ENCODE measurements at regions not wholly inside any gene's neighbourhood (a gene's known extent, or its start where the extent isn't known, plus 50 kb on each side); places are given as distances from the start of the nearest gene placed in this dataset.

GRCh38 chr1:29506678-29507225 is 270.4 kb downstream of the PTPRU start:
- no peak for DNase-seq (ENCODE audit: low spot score)
- in situ Hi-C loops (cut with HindIII; ENCODE audit: low sequenced_read_pairs) = no loop called here

- DNase-seq (ENCODE audit: low spot score) = no peak
- in situ Hi-C loops (cut with HindIII; ENCODE audit: low sequenced_read_pairs) = no loop called here
Observed at GRCh38 chr1:29505532-29506220, 269.4 kb downstream of the PTPRU start.

DNA sequence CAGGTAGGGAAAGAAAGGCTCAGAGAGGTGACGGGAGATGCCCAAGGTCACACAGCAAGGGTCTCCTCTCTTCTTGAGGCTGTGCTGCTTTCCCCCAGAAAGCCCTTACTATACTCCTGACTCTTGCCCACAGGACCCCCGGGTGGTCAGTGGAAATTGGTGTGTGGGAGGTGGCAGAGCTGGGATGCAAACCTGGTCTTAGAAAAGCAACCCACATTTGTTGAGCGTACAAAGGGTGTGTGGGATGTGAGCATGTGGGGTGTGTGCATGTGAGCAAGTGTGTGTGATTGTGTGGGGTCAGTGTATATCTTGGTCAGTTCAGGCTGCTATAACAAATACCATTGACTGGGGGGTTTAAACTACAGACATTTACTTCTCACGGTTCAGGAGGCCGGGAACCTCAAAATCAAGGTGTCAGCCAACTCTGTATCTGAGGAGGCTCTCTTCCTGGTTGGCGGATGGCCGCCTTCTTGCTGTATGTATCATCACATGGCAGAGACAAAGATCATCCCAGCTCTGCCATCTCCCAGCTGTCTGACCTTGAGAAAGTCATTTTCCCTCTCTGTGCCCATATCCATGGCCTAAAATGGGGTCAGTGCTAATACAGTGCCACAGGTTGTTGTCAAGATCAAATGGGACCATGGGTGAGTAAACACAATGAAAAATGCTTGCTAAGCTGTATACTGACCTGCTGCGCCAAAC is 268.5 kb downstream of the PTPRU start:
- in situ Hi-C loops (cut with HindIII; ENCODE audit: low sequenced_read_pairs) = no loop called here
- DNase-seq (ENCODE audit: low spot score) = no peak

GRCh38 chr1:29504196-29504595 is 267.9 kb downstream of the PTPRU start:
- DNase-seq (ENCODE audit: low spot score) = no peak
- in situ Hi-C loops (cut with HindIII; ENCODE audit: low sequenced_read_pairs) = no loop called here

GRCh38 chr1:29502911-29503840 is 266.9 kb downstream of the PTPRU start:
- DNase-seq (ENCODE audit: low spot score) = no peak
- in situ Hi-C loops (cut with HindIII; ENCODE audit: low sequenced_read_pairs) = no loop called here

DNA sequence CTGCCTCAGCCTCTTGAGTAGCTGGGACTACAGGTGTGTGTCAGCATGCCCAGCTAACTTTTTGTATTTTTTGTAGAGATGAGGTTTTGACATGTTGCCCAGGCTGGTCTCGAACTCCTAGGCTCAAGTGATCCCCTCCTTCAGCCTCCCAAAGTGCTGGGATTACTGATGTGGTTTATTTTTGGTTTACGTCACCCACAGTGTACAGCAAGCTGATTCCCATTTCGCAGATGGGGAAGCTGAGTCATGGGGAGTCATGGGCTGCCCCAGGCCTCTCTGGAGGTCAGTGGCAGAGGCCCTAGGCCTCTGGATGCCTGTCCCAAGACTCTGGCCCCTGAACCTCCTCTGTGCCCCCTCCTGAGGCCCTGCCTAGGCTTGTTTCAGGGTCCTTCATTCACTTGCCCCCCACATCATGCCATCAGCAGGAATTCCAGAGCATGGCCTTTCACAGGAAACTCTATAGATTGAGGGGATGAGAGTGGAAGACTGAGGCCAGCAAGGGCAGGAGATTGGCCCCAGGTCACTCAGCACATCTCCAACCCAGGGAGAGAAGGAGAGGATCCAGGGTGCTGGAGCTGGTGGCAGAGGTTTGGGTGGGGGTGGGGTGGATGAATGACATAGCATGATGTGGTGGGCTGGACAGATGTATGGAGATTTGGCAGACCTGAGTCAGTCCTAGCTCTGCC is 266.0 kb downstream of the PTPRU start:
- no peak for DNase-seq (ENCODE audit: low spot score)

DNA sequence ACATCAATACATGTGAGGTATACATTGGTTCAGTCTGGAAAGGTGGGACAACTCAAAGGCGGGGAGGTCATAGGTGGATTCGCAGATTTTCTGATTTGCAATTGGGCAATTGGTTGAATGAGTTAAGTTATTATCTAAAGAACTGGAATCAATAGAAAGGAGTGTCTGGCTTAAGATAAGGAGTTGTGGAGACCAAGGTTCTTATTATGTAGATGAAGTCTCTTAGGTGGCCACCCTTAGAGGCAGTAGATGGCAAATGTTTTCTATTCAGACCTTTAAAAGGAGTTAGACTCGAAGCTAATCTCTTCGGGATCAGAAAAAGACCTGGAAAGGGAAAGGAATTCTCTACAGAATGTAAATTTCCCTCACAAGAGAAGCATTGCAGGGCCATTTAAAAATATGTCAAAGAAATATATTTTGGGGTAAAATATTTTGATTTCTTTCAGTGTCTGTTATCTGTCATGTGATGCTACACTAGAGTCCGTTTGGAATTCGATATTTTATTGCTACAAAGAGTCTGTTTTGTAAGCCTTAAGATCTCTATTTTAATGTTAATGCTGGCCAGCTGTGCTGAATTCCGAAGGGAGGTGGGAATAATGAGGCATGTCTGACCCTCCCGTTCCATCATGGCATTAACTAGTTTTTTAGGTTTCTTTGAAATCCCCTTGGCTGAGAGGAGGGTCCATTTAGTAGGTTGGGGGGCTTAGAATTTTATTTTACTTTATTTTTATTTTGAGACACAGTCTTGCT is 265.1 kb downstream of the PTPRU start:
- in situ Hi-C loops (cut with HindIII; ENCODE audit: low sequenced_read_pairs) = no loop called here
- DNase-seq (ENCODE audit: low spot score) = no peak

More for the DNA sequence above, 266.0 kb downstream of the PTPRU start:
- in situ Hi-C loops (cut with HindIII; ENCODE audit: low sequenced_read_pairs) = no loop called here

DNA sequence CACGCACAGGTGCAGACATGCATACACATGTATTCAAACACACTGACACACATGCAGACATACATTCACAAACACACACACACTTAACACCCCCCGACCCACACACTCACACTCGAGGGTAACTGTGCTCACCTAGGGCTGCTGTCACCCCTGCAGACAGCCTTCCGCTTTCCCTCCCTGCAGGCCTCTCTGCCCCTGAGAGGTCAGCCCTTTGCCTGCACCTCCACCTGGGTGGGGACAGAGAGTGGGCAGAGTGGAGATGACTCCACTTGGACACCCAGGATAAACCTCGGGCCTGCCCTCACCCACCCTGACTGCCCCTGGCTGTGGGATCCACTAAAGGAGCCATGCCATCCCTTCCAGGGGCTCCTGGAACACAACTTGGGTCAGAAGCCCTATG is 264.3 kb downstream of the PTPRU start:
- in situ Hi-C loops (cut with HindIII; ENCODE audit: low sequenced_read_pairs) = no loop called here
- no peak for DNase-seq (ENCODE audit: low spot score)

DNA sequence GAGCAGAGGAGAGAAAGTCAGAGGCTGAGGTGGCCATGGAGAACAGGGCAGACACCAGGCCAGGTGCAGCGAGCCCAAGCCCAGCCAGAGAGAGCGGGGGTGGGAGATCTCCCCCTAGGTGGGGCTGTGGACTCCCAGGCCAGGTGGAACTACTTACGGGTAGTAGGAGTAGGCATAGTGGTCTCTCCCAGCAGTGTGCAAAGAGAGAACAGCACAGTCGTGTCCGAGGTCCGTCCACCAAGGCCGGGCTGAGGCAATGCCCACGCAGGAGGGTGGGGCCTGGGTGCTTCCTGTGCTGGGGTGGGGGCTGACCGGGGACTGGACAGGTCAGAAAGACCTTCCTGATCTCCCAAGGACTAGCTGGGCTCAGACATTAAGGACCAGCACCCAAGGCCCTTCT is 263.7 kb downstream of the PTPRU start:
- DNase-seq (ENCODE audit: low spot score) = no peak

GRCh38 chr1:29499104-29499650 is 262.9 kb downstream of the PTPRU start:
- DNase-seq (ENCODE audit: low spot score) = no peak
- in situ Hi-C loops (cut with HindIII; ENCODE audit: low sequenced_read_pairs) = no loop called here

More for the DNA sequence above, 263.7 kb downstream of the PTPRU start:
- in situ Hi-C loops (cut with HindIII; ENCODE audit: low sequenced_read_pairs) = no loop called here

- in situ Hi-C loops (cut with HindIII; ENCODE audit: low sequenced_read_pairs) = no loop called here
- no peak for DNase-seq (ENCODE audit: low spot score)
Observed at GRCh38 chr1:29498126-29499103, 262.1 kb downstream of the PTPRU start.

- no peak for DNase-seq (ENCODE audit: low spot score)
- in situ Hi-C loops (cut with HindIII; ENCODE audit: low sequenced_read_pairs) = no loop called here
Observed at GRCh38 chr1:29497395-29498125, 261.2 kb downstream of the PTPRU start.

DNA sequence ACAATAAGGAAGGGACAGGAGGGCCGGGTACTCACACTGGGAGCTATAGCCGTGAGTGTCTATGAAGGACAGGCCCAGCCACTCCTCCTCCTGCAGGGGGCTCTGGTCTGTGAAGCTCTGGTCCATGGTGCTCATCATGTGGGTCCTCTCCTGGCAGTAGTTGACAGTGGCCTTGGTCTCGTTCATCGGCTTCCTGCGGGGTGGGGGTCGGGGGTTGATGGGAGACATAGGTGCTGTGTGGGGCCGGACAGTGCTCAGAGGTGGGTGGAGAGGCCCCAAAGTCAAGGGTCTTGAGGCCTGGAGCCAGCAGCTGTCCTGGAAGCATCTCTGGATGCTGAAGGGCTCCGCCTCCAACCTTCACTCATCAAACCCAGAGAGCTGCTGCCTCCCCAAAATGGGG is 260.4 kb downstream of the PTPRU start:
- in situ Hi-C loops (cut with HindIII; ENCODE audit: low sequenced_read_pairs) = no loop called here
- no peak for DNase-seq (ENCODE audit: low spot score)

DNA sequence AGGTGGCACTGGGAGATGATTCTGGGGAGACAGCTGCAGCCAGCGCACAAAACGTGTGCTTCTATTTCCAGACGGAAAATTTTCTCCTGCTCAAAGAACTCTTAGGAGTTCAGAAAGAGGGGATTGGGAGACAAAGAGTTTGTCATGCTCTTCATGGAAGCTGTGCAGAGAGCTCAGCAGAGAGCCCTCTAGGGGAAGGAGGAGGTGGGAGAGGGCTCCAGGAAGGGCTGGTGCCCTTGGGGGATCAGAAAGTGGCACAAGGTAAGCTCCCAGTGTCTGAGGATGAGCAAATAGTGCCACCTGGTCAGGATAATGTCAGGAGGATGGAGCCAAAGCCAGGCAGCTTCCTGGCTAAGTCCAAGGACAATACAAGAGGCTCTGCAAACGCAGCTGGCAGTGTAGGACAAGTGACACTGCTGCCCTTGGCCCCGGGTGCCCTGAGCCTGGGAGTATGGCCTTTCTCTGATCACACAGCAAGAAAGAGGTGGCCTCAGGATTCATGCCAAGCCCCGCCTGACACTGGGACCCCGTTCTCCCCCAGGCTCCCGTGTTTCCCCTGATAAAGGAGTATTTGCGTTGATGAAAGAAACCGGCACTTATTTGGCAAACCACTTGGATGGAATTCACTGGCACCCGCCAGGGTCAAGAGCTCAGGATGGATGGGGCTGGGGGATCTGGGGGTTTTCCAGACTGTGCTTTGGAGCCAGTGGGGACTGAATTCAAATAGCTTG is 254.0 kb downstream of the PTPRU start:
- DNase-seq (ENCODE audit: low spot score) = no peak
- in situ Hi-C loops (cut with HindIII; ENCODE audit: low sequenced_read_pairs) = no loop called here

DNA sequence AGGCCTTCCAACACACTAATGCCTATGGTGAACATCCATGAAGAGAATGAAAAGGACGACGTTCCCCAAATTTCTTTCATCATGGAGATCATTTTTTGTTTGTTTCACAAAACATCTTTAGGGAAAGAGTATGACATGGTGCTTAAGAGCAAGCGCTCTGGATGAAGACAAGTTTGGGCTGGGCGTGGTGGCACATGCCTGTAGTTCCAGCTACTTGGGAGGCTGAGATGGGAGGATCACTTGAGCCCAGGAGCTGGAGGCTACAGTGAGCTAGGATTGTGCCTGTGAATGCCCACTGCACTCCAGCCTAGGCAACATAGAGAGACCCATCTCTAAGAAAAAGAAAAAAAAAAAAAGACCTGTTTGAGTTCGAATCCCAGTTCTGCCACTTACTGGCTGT is 253.1 kb downstream of the PTPRU start:
- in situ Hi-C loops (cut with HindIII; ENCODE audit: low sequenced_read_pairs) = no loop called here
- DNase-seq (ENCODE audit: low spot score) = no peak

DNA sequence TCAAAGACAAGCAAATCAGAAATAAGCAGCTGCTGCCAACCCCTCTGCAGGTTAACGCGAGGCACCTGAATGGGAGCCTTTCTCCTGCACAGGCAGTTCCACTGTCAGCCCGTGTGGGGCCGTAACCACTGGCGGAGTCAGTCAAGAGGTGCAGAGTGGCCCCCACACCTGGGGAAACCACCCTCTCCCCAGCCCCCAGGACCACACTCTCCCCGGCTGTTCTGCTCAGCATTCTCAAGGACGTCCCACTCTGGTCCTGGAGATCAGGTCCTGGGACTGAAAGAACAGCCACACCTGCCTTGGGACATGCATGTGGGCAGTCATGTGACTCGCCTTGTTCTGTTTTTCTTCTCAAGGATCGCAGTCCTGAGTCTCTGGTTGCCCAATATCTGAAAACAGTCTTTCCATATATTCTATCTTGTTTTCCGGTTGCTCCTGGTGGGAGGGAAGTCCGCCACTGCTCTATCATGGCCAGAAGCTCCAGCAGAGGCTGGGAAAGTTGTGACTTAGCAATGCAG is 252.5 kb downstream of the PTPRU start:
- in situ Hi-C loops (cut with HindIII; ENCODE audit: low sequenced_read_pairs) = no loop called here

More for the DNA sequence above, 252.5 kb downstream of the PTPRU start:
- DNase-seq (ENCODE audit: low spot score) = no peak
